ENCODE measurements at regions not wholly inside any gene's neighbourhood (a gene's known extent, or its start where the extent isn't known, plus 50 kb on each side); places are given as distances from the start of the nearest gene placed in this dataset.

- TF ChIP-seq EZH2 (IDR thresholded peaks at IDR 0.05; ENCODE audit: insufficient read depth, poor library complexity, severe bottlenecking) = no peak
- TF ChIP-seq EZH2phosphoT487 (IDR thresholded peaks at IDR 0.05; ENCODE audit: insufficient read depth, low read depth) = no peak
These were observed 509.3 kb upstream of the JARID2 start for GRCh38 chr6:14736554-14736953.

Data from GM23248 (cell line).